GOT3 (cell line): ENCODE measurements at regions not wholly inside any gene's neighbourhood (a gene's known extent, or its start where the extent isn't known, plus 50 kb on each side); places are given as distances from the start of the nearest gene placed in this dataset.
"Not testable (repeated sequence)": the region's sequence is repeated elsewhere in the genome, so short reads cannot be mapped to it uniquely, and the experiment has no call there.

Experiments used
- DNase-seq: peaks from one replicate; lab custom pipeline; 2025; ENCODE audit warnings: mixed read lengths; lab: John Stamatoyannopoulos, UW

- no peak for DNase-seq
Observed at GRCh38 chr13:104967836-104968630, 1567.4 kb downstream of the EFNB2 start.

- DNase-seq, result no peak
Observed at GRCh38 chr13:104967376-104967775, 1568.1 kb downstream of the EFNB2 start.

GRCh38 chr13:104962411-104962810, 1573.1 kb downstream of the EFNB2 start:
- DNase-seq, result no peak

GRCh38 chr13:104961246-104961645, 1574.2 kb downstream of the EFNB2 start:
- no peak for DNase-seq

GRCh38 chr13:104954210-104954609, 1581.3 kb downstream of the EFNB2 start:
- DNase-seq, result no peak

GRCh38 chr13:104953588-104953987, 1581.9 kb downstream of the EFNB2 start:
- DNase-seq, result no peak

GRCh38 chr13:104949840-104950740, 1585.4 kb downstream of the EFNB2 start:
- no peak for DNase-seq

GRCh38 chr13:104944176-104944575, 1591.3 kb downstream of the EFNB2 start:
- DNase-seq, result no peak

- no peak for DNase-seq
Observed at GRCh38 chr13:104943331-104943730, 1592.1 kb downstream of the EFNB2 start.

- no peak for DNase-seq
Observed at GRCh38 chr13:104937881-104938280, 1597.6 kb downstream of the EFNB2 start.

- no peak for DNase-seq
Observed at GRCh38 chr13:104936304-104936703, 1599.2 kb downstream of the EFNB2 start.

- not testable (repeated sequence) for DNase-seq
Observed at GRCh38 chr13:104920513-104920912, 1614.9 kb downstream of the EFNB2 start.

GRCh38 chr13:104920091-104920490, 1615.4 kb downstream of the EFNB2 start:
- no peak for DNase-seq

GRCh38 chr13:104900191-104900817, 1635.2 kb downstream of the EFNB2 start:
- DNase-seq, result no peak

- no peak for DNase-seq
Observed at GRCh38 chr13:104898484-104898883, 1637.0 kb downstream of the EFNB2 start.

- no peak for DNase-seq
Observed at GRCh38 chr13:104895521-104895920, 1639.9 kb downstream of the EFNB2 start.

- DNase-seq, result no peak
Observed at GRCh38 chr13:104875038-104875754, 1660.3 kb downstream of the EFNB2 start.

GRCh38 chr13:104872153-104872552, 1663.3 kb downstream of the EFNB2 start:
- no peak for DNase-seq

GRCh38 chr13:104871456-104871855, 1664.0 kb downstream of the EFNB2 start:
- no peak for DNase-seq

GRCh38 chr13:104869501-104869900, 1666.0 kb downstream of the EFNB2 start:
- DNase-seq, result no peak

- DNase-seq, result no peak
Observed at GRCh38 chr13:104868806-104869205, 1666.7 kb downstream of the EFNB2 start.

- DNase-seq, result no peak
Observed at GRCh38 chr13:104855581-104855980, 1679.9 kb downstream of the EFNB2 start.
